Osteoblast (primary cell): ENCODE measurements at regions not wholly inside any gene's neighbourhood (a gene's known extent, or its start where the extent isn't known, plus 50 kb on each side); places are given as distances from the start of the nearest gene placed in this dataset.

Experiments used
- DNase-seq: peaks from one replicate; pipeline ENCODE4 v3.0.0; 2011; ENCODE audit warnings: low spot score, mixed read lengths; ENCODE audit not compliant: insufficient read length; ENCODE audit errors: missing footprints
- H2AFZ ChIP-seq: 2 replicates; pipeline ENCODE4 v1.6.0; 2011; ENCODE audit warnings: mild to moderate bottlenecking, low read length
- H3K27ac ChIP-seq: 2 replicates; pipeline ENCODE4 v1.5.1; 2011; ENCODE audit warnings: mild to moderate bottlenecking, low read depth, low read length, moderate library complexity
- H3K27me3 ChIP-seq: 2 replicates; pipeline ENCODE4 v1.6.0; 2012; ENCODE audit warnings: mild to moderate bottlenecking, control low read depth, inconsistent platforms, low read length, moderate library complexity; ENCODE audit not compliant: insufficient read depth
- H3K36me3 ChIP-seq: 2 replicates; pipeline ENCODE4 v1.5.1; 2011; ENCODE audit warnings: mild to moderate bottlenecking, low read length, control low read depth, moderate library complexity; ENCODE audit not compliant: insufficient read depth
- H3K4me1 ChIP-seq: 2 replicates; pipeline ENCODE4 v1.5.1; 2011; ENCODE audit warnings: mild to moderate bottlenecking, low read length, control low read depth, moderate library complexity; ENCODE audit not compliant: insufficient read depth
- H3K4me2 ChIP-seq: 2 replicates; pipeline ENCODE4 v1.6.0; 2011; ENCODE audit warnings: mild to moderate bottlenecking, low read length; ENCODE audit not compliant: insufficient read depth
- H3K4me3 ChIP-seq: fragments of 200-600 bp; sonication (generic); 3 replicates; pipeline ENCODE4 v1.5.1; 2012; ENCODE audit warnings: mild to moderate bottlenecking, low read length, inconsistent platforms; ENCODE audit not compliant: insufficient read depth
- H3K79me2 ChIP-seq: 2 replicates; pipeline ENCODE4 v1.6.0; 2012; ENCODE audit warnings: mild to moderate bottlenecking, low read length, control low read depth, inconsistent platforms; ENCODE audit not compliant: insufficient read depth
- H3K9me3 ChIP-seq: 2 replicates; pipeline ENCODE4 v1.5.1; 2011; ENCODE audit warnings: low read depth, low read length, control low read depth
- H4K20me1 ChIP-seq: 2 replicates; pipeline ENCODE4 v1.6.0; 2012; ENCODE audit warnings: mild to moderate bottlenecking, low read length, control low read depth; ENCODE audit not compliant: insufficient read depth
- CTCF ChIP-seq: IDR thresholded peaks from 2 replicates; pipeline ENCODE4 v1.5.1; 2011; ENCODE audit warnings: mild to moderate bottlenecking, low read depth, low read length, moderate library complexity; ENCODE audit errors: extremely low read depth

GRCh38 chr4:95603393-95603792, 54.6 kb upstream of the UNC5C start:
- no peaks in the 10 kb centered on the region for H3K36me3 ChIP-seq

GRCh38 chr4:95602872-95603271, 54.1 kb upstream of the UNC5C start:
- Histone ChIP-seq H3K36me3 (no peaks in the 10 kb centered on the region), H3K27me3 (no peaks in the 10 kb centered on the region), H3K4me2 (no peak overlapping the region), H3K9me3 (no peaks in the 10 kb centered on the region), H2AFZ (no peak overlapping the region), H3K4me1 (no peaks in the 10 kb centered on the region), H3K27ac (no peak overlapping the region), H4K20me1 (no peaks in the 10 kb centered on the region), H3K4me3 (no peak overlapping the region), H3K79me2 (no peaks in the 10 kb centered on the region)
- no peak for DNase-seq
- TF ChIP-seq CTCF: no peak

More at GRCh38 chr4:95603393-95603792, 54.6 kb upstream of the UNC5C start:
- Histone ChIP-seq H3K4me1 (no peaks in the 10 kb centered on the region), H3K4me2 (no peak overlapping the region), H3K27me3 (no peaks in the 10 kb centered on the region), H3K9me3 (no peaks in the 10 kb centered on the region), H3K4me3 (no peak overlapping the region), H4K20me1 (no peaks in the 10 kb centered on the region), H2AFZ (no peak overlapping the region), H3K79me2 (no peaks in the 10 kb centered on the region), H3K27ac (no peak overlapping the region)
- TF ChIP-seq CTCF: no peak
- no peak for DNase-seq

- Histone ChIP-seq H3K36me3 (no peaks in the 10 kb centered on the region), H3K4me1 (no peaks in the 10 kb centered on the region), H3K27ac (no peak overlapping the region), H4K20me1 (no peaks in the 10 kb centered on the region), H3K27me3 (no peaks in the 10 kb centered on the region), H3K79me2 (no peaks in the 10 kb centered on the region), H3K9me3 (no peaks in the 10 kb centered on the region), H3K4me3 (no peak overlapping the region), H3K4me2 (no peak overlapping the region), H2AFZ (no peak overlapping the region)
- DNase-seq: no peak
- no peak for TF ChIP-seq CTCF
These were observed 52.6 kb upstream of the UNC5C start for GRCh38 chr4:95601356-95601755.

- Histone ChIP-seq H2AFZ (no peak overlapping the region), H4K20me1 (no peaks in the 10 kb centered on the region), H3K9me3 (no peaks in the 10 kb centered on the region), H3K79me2 (no peaks in the 10 kb centered on the region), H3K4me3 (no peak overlapping the region), H3K4me2 (peak overlapping the region; percentile 3), H3K27ac (no peak overlapping the region), H3K36me3 (no peaks in the 10 kb centered on the region), H3K4me1 (no peaks in the 10 kb centered on the region), H3K27me3 (no peaks in the 10 kb centered on the region)
- TF ChIP-seq CTCF: no peak
- DNase-seq: no peak
These were observed 51.1 kb upstream of the UNC5C start for GRCh38 chr4:95599777-95600400.
